ENCODE measurements at regions not wholly inside any gene's neighbourhood (a gene's known extent, or its start where the extent isn't known, plus 50 kb on each side); places are given as distances from the start of the nearest gene placed in this dataset.
"Not testable (repeated sequence)": the region's sequence is repeated elsewhere in the genome, so short reads cannot be mapped to it uniquely, and the experiment has no call there.

DNA sequence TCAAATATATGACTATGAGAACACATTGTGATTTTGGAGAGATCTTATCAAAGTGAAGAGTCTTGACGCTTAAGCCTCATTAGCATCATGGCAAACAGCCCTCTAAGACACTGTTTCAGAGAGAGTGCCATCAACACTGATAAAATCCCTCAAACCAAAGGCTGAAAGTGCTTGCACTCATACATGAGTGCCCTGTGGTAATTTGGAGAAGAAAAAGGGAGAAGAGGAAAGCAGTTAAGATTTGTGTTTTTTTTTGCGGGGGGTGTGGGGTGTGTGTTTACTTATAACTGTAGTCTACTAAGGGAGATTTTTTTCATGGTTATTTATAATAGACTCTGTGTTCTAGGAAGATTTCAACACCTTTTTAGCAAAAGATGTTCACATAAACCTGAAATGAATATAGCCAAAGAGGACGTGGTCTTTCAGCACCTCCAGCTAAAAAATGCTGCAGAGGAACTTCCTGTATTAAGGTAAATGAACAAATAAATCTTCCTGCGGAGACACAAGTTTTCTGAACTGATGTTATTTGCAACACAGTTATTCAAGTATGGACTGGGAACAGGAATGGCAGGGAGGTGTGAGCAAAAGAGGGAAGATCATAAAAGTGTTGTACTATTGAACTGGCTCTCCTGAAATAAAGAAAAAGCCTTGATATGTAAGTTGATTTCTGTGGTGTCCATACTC lies 81.9 kb upstream of the TGFBR2 start:
- DNase-seq (ENCODE audit: low read depth): no peak
- in situ Hi-C loops (cut with HindIII; ENCODE audit: low pct_unique_long_range_greater_than_20kb, low sequenced_read_pairs): no loop called here

DNA sequence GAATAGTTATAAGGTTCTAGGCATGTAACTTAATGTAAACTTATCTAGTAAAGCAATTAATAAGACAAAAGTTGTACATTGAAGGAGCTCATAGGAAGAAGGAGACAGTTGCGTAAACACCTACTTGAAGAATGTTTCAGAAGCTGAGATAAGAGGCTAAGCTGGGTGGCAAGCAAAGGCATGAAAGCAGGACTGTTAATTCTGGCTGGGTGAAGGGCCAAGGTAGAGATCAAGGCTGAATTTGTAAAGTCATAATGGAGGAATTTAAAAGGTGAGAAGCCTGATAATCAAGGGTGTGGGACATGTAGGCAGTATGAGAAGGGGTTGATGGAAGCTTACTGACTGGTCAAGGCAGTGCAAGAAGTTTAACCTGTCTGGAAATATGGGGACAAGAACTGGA lies 80.4 kb upstream of the TGFBR2 start:
- in situ Hi-C loops (cut with HindIII; ENCODE audit: low pct_unique_long_range_greater_than_20kb, low sequenced_read_pairs): no loop called here
- no peak for DNase-seq (ENCODE audit: low read depth)

DNA sequence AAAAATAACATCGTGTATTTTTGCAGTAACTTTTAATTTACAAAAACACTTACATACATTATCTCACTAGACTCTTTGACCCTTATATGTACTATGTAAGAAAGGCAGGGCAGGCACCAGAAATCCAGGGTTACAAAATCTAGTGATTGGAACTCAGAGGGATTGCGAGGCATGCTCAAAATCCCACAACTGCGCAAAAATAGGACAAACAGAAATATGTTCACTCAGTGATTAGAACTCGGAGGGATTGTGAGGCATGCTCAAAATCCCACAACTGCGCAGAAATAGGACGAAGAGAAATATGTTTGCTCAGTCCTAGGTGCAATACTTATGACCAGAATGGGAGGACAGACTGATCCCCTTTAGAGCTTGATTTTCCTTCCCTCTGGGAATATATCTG lies 79.2 kb upstream of the TGFBR2 start:
- in situ Hi-C loops (cut with HindIII; ENCODE audit: low pct_unique_long_range_greater_than_20kb, low sequenced_read_pairs): no loop called here

DNA sequence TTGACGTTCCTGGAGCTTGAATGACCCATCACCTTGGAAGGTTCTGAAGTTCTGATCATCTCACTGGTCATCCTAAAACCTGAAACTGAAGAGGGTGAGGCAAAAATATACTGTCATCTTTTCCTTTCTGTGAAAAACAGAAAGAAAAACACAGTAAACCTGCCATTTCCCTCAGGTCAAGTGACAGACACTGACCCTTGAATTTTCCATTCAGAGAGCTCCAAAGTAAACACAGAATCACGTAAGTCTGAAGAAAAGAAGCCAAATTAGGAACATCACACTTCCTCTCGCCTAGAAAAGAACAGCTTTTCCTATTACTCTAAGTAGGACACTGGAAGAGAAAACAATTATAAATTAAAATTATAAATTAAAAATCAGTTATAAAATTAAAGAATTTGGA lies 78.7 kb upstream of the TGFBR2 start:
- no peak for DNase-seq (ENCODE audit: low read depth)
- in situ Hi-C loops (cut with HindIII; ENCODE audit: low pct_unique_long_range_greater_than_20kb, low sequenced_read_pairs): no loop called here

More for the DNA sequence above, 79.2 kb upstream of the TGFBR2 start:
- no peak for DNase-seq (ENCODE audit: low read depth)

DNA sequence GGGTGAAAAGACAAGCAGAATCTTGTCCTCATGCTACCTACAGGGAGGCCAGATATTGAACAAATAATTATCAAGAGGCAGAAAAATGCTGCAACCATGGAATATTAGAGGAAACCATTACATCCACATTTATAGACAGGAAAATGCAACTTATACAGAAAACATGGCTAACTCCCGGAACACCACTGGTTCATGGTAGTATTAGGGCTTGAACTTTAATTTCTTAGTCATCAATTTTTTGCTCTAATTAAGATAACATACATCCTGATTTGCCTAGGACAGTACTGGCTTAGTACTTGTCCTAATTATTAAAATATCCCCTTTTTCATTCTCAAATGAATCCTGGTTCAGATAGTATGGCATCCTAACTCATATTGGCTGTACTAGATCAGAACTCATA lies 76.3 kb upstream of the TGFBR2 start:
- in situ Hi-C loops (cut with HindIII; ENCODE audit: low pct_unique_long_range_greater_than_20kb, low sequenced_read_pairs): no loop called here
- no peak for DNase-seq (ENCODE audit: low read depth)

DNA sequence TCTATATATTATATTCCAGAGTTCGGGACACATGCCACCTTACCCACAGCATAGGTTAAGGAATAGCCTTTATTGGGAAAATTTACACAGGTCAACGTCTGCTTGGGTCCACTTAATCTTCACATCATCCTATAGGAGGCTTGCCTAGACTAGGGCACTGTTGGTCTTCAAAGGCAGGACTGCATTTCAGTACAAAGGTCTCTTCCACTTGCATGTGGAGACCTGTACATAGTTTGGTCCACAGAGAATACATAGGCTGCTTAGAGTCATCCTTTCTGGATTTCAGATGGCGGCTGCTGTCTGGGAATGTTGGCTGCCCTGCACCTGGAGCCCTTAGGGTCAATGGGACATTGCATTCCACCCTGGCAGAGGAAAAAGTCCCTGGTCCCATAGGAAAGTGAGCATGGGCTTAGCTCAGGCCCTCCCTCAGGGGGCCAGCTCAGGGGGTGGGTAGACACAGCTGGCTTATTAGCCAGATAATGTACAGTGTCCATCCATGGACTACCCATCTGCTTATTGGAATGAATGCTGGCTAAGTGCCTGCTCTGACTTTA lies 75.3 kb upstream of the TGFBR2 start:
- in situ Hi-C loops (cut with HindIII; ENCODE audit: low pct_unique_long_range_greater_than_20kb, low sequenced_read_pairs): no loop called here
- DNase-seq (ENCODE audit: low read depth): no peak

DNA sequence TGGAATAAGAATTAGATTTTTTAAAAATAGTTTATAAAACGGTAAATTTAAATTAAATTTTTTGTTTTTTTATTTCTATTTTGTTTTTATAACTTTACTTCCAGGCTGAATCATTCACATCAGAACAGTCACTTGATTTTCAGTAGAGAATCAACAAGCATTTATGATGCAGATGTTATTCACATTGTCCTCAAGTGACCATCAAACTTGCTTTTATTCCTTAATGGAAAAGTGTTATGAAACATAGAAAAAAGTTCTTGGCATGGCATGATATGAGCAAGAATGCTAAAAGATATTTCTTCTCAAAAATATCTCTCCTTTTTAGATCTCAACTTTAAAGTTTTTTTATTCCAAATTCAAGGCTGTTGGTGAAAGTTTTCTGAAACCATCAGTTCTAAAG lies 70.9 kb upstream of the TGFBR2 start:
- DNase-seq (ENCODE audit: low read depth): no peak
- in situ Hi-C loops (cut with HindIII; ENCODE audit: low pct_unique_long_range_greater_than_20kb, low sequenced_read_pairs): no loop called here

DNA sequence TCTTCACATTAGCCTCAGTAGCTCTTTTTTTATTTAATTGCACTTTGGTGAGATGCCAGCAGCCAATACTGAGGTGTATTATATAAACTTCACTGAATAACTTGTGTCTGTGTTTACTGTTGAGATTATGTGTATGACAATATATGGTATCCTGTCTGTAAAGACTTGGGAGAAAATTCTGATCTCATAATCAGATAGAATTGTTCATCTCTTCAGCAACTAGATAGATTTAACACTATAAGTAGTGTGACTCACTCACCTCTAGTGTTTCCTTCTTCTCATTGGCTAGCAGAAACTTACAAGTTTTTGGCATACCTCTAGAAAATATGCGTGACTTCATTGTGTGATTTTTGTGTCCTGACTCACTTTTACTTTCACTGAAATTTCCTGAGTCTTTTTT lies 67.6 kb upstream of the TGFBR2 start:
- in situ Hi-C loops (cut with HindIII; ENCODE audit: low pct_unique_long_range_greater_than_20kb, low sequenced_read_pairs): no loop called here

DNA sequence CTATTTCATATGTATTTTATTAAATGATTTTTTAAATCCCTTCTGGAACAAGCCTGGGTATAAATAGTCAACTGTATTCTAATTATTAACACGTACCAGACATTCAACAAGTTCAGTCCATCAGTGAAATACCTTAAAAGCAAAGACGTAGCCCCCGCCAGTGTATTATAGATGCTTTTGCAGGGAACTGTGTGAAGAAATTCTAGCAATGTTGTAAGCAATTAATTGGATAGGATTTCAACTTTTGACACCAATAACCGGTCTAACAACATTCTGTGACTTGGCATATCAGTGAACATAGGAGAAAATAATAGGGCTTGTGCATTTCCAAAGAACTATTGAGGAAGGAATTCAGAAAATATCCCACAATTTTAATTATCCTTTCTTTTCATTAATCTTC lies 67.2 kb upstream of the TGFBR2 start:
- DNase-seq (ENCODE audit: low read depth): no peak
- in situ Hi-C loops (cut with HindIII; ENCODE audit: low pct_unique_long_range_greater_than_20kb, low sequenced_read_pairs): no loop called here

More for the DNA sequence above, 67.6 kb upstream of the TGFBR2 start:
- DNase-seq (ENCODE audit: low read depth): peak; percentile 41

DNA sequence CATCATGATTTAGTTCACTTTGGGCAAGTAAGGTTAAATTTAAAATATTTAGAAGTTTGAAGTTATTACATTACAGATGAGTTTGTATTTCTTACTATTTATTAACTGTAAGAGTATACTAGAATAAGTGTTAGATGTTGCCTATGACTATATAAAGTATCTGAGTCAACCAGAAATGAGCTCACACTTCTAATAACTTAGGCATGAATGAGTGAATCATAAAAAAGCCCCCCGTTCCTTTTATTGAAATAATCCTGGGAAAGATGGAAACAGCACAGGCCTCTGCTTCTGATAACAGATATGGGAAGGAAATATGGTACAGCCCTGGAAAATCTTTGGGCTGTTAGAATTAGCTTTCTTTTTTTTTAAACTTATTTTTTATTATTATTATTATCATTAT lies 66.6 kb upstream of the TGFBR2 start:
- in situ Hi-C loops (cut with HindIII; ENCODE audit: low pct_unique_long_range_greater_than_20kb, low sequenced_read_pairs): no loop called here
- no peak for DNase-seq (ENCODE audit: low read depth)

DNA sequence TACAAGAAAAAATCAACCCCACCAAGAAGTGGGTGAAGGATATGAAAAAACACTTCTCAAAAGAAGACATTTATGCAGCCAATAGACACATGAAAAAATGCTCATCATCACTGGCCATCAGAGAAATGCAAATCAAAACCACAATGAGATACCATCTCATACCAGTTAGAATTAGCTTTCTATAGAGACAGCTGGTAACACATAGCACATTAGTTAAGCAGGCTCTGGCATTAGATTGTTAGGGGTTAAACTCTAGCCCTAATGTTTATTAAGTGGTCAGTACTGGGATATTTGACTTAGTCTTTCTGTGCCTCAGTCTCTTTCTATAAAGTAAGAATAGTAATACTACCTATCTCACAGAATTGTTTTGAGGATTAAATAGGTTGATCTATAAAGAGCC lies 65.2 kb upstream of the TGFBR2 start:
- DNase-seq (ENCODE audit: low read depth); in situ Hi-C loops (cut with HindIII; ENCODE audit: low pct_unique_long_range_greater_than_20kb, low sequenced_read_pairs): not testable (repeated sequence)

DNA sequence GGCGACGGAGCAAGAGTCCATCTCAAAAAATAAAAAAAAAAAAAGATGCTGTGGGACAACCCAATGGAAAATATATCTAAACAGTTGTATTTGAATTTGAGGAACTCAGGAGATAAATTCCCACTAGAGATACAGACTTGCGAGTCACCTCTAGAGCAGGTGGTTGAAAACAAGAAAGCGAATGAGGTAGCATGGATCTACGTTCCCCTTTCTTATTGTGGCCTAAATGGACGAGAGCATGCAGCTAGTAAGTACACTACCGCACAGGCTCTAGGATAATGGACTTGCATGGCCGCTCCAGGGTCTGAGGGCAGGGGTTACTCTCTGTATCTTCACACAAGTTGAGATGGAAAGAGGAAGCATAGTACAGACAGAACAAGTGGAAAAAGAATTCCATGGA lies 63.5 kb upstream of the TGFBR2 start:
- in situ Hi-C loops (cut with HindIII; ENCODE audit: low pct_unique_long_range_greater_than_20kb, low sequenced_read_pairs): no loop called here
- DNase-seq (ENCODE audit: low read depth): no peak

DNA sequence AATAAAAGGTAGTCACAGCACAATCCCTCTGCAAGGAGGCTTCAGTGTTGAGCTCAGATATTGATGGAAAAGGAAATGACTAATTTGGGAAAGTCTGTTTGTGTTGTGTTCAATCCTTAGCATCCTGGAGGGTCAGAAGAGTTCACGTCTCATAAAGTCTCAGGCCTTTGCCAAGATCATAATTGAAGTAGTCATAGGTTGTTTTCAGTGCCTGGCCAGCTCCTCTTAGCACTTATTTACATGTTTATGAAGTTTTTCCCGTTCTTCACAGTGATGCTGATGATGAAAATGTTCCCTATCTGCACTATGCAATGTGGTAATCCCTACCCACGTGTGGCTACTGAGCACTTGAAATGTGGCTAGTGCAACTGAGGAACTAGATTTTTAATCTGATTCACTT lies 61.6 kb upstream of the TGFBR2 start:
- no peak for DNase-seq (ENCODE audit: low read depth)

DNA sequence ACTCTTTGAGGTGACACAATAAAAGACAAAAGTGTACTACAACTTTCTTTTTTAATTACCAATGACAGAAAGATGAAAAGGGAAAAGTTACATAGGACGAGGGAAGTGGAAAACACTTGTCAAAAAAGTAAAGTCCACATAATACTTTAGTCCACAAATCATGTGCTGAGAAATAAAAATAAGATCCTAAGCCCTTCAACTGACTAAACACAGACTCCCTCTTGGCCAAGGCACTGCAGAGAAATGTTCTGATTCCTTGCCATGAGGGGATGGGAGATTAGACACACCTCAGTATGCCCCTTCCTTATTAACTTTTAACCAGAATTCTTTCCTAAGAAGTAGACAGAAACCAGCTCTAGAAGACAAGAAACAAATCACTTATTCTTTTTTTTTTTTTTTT lies 59.5 kb upstream of the TGFBR2 start:
- in situ Hi-C loops (cut with HindIII; ENCODE audit: low pct_unique_long_range_greater_than_20kb, low sequenced_read_pairs): no loop called here
- no peak for DNase-seq (ENCODE audit: low read depth)

More for the DNA sequence above, 61.6 kb upstream of the TGFBR2 start:
- in situ Hi-C loops (cut with HindIII; ENCODE audit: low pct_unique_long_range_greater_than_20kb, low sequenced_read_pairs): no loop called here

DNA sequence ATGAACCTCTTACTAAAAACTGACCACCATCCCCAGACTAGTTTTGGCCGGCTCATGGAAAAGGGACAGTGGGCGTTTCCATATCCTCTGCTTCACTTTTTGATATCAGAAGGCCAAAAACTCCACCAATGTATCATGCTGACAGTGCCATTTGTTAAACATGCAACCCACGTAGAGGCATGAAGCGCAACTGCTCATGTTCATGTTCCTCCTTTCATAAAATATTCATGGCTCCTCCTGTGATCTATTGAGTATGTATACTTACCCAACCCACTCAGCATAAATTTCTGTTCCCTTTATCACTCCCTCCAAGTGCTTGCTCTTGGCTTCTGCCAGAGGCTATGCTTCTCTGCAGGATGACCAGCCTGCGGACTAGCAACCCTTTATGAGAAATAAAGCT lies 58.7 kb upstream of the TGFBR2 start:
- in situ Hi-C loops (cut with HindIII; ENCODE audit: low pct_unique_long_range_greater_than_20kb, low sequenced_read_pairs): no loop called here
- DNase-seq (ENCODE audit: low read depth): no peak

DNA sequence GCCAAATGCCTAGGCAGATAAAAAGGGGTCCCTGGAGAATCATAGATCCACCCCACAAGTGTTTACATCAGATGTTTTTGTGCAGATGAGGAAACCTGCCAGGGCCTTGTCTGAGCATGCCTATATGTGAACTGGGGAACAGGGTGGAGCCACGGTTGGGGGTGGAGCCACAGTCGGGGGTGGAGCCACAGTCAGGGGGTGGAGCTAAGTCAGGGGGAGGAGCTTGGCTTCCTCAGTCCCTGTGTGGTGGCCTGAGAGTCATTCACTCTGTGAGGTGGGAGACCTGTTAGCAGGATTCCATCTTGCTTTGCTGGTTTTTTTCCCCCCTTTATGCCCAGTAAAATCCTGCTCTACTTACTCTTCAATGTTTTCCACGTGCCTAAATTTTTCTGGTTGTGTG lies 57.8 kb upstream of the TGFBR2 start:
- DNase-seq (ENCODE audit: low read depth): no peak

DNA sequence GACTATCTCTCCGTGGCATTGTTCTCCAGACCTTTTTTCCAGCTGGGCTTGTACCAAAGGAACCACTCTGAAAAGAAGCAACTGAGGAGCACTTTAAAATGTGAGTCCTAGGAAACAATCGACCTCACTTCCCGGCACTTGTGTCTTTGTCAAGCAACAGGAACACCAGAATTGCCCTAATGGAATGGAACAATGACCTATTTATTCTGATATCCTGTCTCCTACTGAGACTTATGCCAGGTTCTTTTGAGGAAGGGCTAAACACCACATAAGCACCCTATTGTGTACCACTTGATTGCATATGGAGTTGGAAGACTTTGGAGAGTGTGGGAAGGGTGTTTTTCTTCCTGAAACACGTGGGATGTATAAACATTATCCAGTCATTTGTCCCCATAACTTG lies 56.8 kb upstream of the TGFBR2 start:
- DNase-seq (ENCODE audit: low read depth): no peak
- in situ Hi-C loops (cut with HindIII; ENCODE audit: low pct_unique_long_range_greater_than_20kb, low sequenced_read_pairs): no loop called here

More for the DNA sequence above, 57.8 kb upstream of the TGFBR2 start:
- in situ Hi-C loops (cut with HindIII; ENCODE audit: low pct_unique_long_range_greater_than_20kb, low sequenced_read_pairs): no loop called here

DNA sequence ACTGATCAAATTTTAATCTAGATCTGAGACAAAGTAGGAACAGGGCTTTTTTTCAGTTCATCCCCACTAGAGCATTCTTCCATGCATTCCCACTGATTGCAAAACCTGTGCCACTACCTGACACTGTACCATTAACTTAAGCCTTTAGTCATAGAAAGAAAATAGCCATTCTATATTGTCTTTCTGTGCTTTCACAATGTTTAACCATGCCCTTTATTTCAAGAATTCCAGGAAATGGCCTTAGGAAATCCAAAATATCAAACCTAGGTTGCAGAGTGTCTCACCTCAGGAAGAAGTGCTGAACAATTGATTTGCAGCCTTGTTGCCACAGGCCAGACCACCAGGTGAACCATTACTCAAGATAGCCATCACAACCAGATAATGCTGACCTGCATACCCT lies 56.2 kb upstream of the TGFBR2 start:
- in situ Hi-C loops (cut with HindIII; ENCODE audit: low pct_unique_long_range_greater_than_20kb, low sequenced_read_pairs): no loop called here

DNA sequence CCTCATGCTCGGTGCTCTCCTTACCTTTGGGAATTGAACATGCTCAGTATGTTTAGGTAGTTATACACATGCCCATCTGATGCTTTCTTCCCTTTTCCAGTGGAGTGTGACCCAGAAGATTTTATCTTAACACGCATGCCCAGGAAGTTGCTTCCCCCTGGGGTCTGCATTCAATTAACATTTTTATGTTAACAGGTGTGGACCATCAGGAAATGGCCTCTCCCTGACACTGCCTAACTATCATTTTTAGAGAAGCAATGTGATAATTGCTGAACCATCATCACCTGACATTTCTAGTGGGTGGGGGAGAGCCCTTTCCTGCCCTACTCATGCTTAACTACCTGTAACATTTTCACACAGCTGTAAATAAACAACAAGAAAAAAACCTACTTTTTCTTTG lies 55.1 kb upstream of the TGFBR2 start:
- in situ Hi-C loops (cut with HindIII; ENCODE audit: low pct_unique_long_range_greater_than_20kb, low sequenced_read_pairs): no loop called here
- DNase-seq (ENCODE audit: low read depth): no peak

More for the DNA sequence above, 56.2 kb upstream of the TGFBR2 start:
- DNase-seq (ENCODE audit: low read depth): no peak

DNA sequence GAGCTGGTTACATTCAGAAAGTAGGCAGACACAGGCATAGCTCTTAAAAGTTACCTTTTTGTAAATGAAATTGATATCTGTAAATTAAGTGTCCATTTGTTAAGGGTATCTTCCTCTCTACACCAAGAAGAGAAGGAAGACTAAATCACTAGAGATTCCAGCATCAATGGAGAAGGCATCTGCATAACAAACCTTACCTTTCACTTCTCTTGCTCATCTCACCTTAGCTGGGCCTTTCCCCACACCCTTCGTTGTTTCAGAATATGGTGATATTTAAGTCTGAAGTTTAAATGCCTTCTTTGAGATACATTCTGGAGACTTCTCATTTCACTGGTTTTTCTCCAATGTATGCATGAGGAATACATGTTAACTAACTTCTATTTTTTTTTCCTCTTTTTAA lies 54.5 kb upstream of the TGFBR2 start:
- DNase-seq (ENCODE audit: low read depth): no peak
- in situ Hi-C loops (cut with HindIII; ENCODE audit: low pct_unique_long_range_greater_than_20kb, low sequenced_read_pairs): no loop called here

All from Caki2 (cell line).